Caco-2 (cell line): ENCODE measurements at regions not wholly inside any gene's neighbourhood (a gene's known extent, or its start where the extent isn't known, plus 50 kb on each side); places are given as distances from the start of the nearest gene placed in this dataset.

Experiments used
- BruUV-seq: library from RNA; stranded (reverse); fragments of 400-500 nt; replicated peaks from 2 replicates; lab custom pipeline; 2021; lab: Mats Ljungman, UMichigan
- CTCF ChIA-PET: fragments of 300-600 bp; sonication (Branson Sonifier 250); formaldehyde crosslinking; loops from one replicate; lab custom pipeline; 2022; ENCODE audit warnings: antibody characterized with exemption; lab: Charles Lee
- POLR2A ChIA-PET: fragments of 300-600 bp; sonication (Branson Sonifier 250); formaldehyde crosslinking; loops from one replicate; lab custom pipeline; 2022; ENCODE audit warnings: antibody characterized with exemption; lab: Charles Lee
- DNase-seq, 2 experiments: peaks; one replicate each; pipeline versions ENCODE4 v3.0.0 to v3.0.0-alpha.2; 2020 to 2022
- H3K27me3 ChIP-seq: replicated peaks from 2 replicates; pipeline ENCODE4 v1.6.0; 2011; ENCODE audit warnings: low read length; ENCODE audit not compliant: control insufficient read depth, insufficient read depth
- H3K36me3 ChIP-seq: 2 replicates; pipeline ENCODE4 v1.5.1; 2011; ENCODE audit warnings: low read length; ENCODE audit not compliant: control insufficient read depth, insufficient read depth
- H3K4me1 ChIP-seq: fragments of 250-450 bp; sonication (Bioruptor Pico); 2 replicates; pipeline ENCODE4 v1.5.1; 2020; ENCODE audit warnings: mild to moderate bottlenecking
- H3K4me3 ChIP-seq: 2 replicates; pipeline ENCODE4 v1.5.1; 2011; ENCODE audit warnings: low read depth, mild to moderate bottlenecking, control low read depth, low read length
- H3K9me3 ChIP-seq: fragments of 250-450 bp; sonication (Bioruptor Pico); 2 replicates; pipeline ENCODE4 v1.5.1; 2020; ENCODE audit warnings: mild to moderate bottlenecking, moderate library complexity
- H3K27ac Mint-ChIP-seq: one replicate; pipeline ENCODE4 v1.8.0; 2022; ENCODE audit warnings: mixed read lengths; ENCODE audit not compliant: unreplicated experiment
- H3K27me3 Mint-ChIP-seq: one replicate; pipeline ENCODE4 v1.8.0; 2022; ENCODE audit warnings: mixed read lengths; ENCODE audit not compliant: insufficient read depth, unreplicated experiment
- H3K36me3 Mint-ChIP-seq: one replicate; pipeline ENCODE4 v1.8.0; 2022; ENCODE audit warnings: mild to moderate bottlenecking, mixed read lengths; ENCODE audit not compliant: insufficient read depth, unreplicated experiment
- H3K4me1 Mint-ChIP-seq: one replicate; pipeline ENCODE4 v1.8.0; 2022; ENCODE audit warnings: low read depth, mixed read lengths; ENCODE audit not compliant: unreplicated experiment
- H3K4me3 Mint-ChIP-seq: one replicate; pipeline ENCODE4 v1.8.0; 2022; ENCODE audit warnings: mild to moderate bottlenecking, moderate library complexity, mixed read lengths; ENCODE audit not compliant: unreplicated experiment
- H3K9me3 Mint-ChIP-seq: one replicate; pipeline ENCODE4 v1.8.0; 2022; ENCODE audit warnings: mixed read lengths; ENCODE audit not compliant: unreplicated experiment
- CTCF ChIP-seq, 2 experiments: fragments of 200-600 bp in 1 of 2; IDR thresholded peaks; 1 replicate in 1 of 2; 2 replicates in 1 of 2; pipeline versions ENCODE4 v1.5.1 to v1.8.0; 2011 to 2022; ENCODE audit warnings: antibody characterized with exemption in 1 of 2, control low read depth in 1 of 2, inconsistent platforms in 1 of 2, low read depth in 1 of 2, low read length in 1 of 2, mild to moderate bottlenecking in 1 of 2, moderate library complexity in 1 of 2; ENCODE audit not compliant: insufficient read depth in 1 of 2, severe bottlenecking in 1 of 2, unreplicated experiment in 1 of 2
- intact Hi-C: fragments of 100-400 bp; cut with micrococcal nuclease; formaldehyde crosslinking; loops from one replicate; pipeline ENCODE4 v1.10.0; 2022; ENCODE audit not compliant: unreplicated experiment

- ChIA-PET CTCF (interaction anchor here (1.1 to 1.2 kb wide), 2 partner anchors 46 to 64 kb away, joined by 4 to 6 read pairs; no protein-coding TSS in a partner anchor), POLR2A (no interaction called here)
- H3K27me3 Mint-ChIP-seq: no peaks in the 10 kb centered on the region
- no peak overlapping the region for H3K4me3 Mint-ChIP-seq
- Histone ChIP-seq H3K36me3 (no peaks in the 10 kb centered on the region), H3K9me3 (no peaks in the 10 kb centered on the region), H3K27me3 (no peaks in the 10 kb centered on the region; the same call in 1 of the 2 replicates), H3K4me3 (no peak overlapping the region), H3K4me1 (no peaks in the 10 kb centered on the region)
- no peaks in the 10 kb centered on the region for H3K9me3 Mint-ChIP-seq
- H3K27ac Mint-ChIP-seq: no peak overlapping the region
- no peaks in the 10 kb centered on the region for H3K4me1 Mint-ChIP-seq
- no TSS peak for BruUV-seq
- H3K36me3 Mint-ChIP-seq: no peaks in the 10 kb centered on the region
- intact Hi-C loops: no loop called here
- peak in 1 of 2 experiments; percentile 26 for DNase-seq
- no peak for TF ChIP-seq CTCF (IDR thresholded peaks at IDR 0.05; ENCODE audit: insufficient read depth in 1 of 2, low read depth in 1 of 2, low read length in 1 of 2, severe bottlenecking in 1 of 2, unreplicated experiment in 1 of 2)
Observed at GRCh38 chr22:46052331-46052771, 75.4 kb upstream of the WNT7B start.

- Mint-ChIP-seq H3K27ac (no peak overlapping the region), H3K9me3 (no peaks in the 10 kb centered on the region), H3K36me3 (no peaks in the 10 kb centered on the region), H3K4me3 (peak overlapping the region; percentile 43), H3K27me3 (no peaks in the 10 kb centered on the region), H3K4me1 (no peaks in the 10 kb centered on the region)
- Histone ChIP-seq H3K4me1 (no peaks in the 10 kb centered on the region), H3K9me3 (no peaks in the 10 kb centered on the region), H3K36me3 (no peaks in the 10 kb centered on the region), H3K4me3 (no peak overlapping the region), H3K27me3 (no peaks in the 10 kb centered on the region)
- intact Hi-C loops: no loop called here
- ChIA-PET CTCF (interaction anchor here (0.7 to 1.2 kb wide), 3 partner anchors 46 to 64 kb away, joined by 3 to 6 read pairs (median 4); no protein-coding TSS in a partner anchor), POLR2A (no interaction called here)
- TF ChIP-seq CTCF (IDR thresholded peaks at IDR 0.05; ENCODE audit: insufficient read depth in 1 of 2, low read depth in 1 of 2, low read length in 1 of 2, severe bottlenecking in 1 of 2, unreplicated experiment in 1 of 2): peak in 1 of 2 experiments; percentile 6
- BruUV-seq: no TSS peak
- DNase-seq: peak in 1 of 2 experiments; percentile 28
Observed at GRCh38 chr22:46052801-46053562, 76.0 kb upstream of the WNT7B start.

- peak in 1 of 2 experiments; percentile 5 for DNase-seq
- Mint-ChIP-seq H3K36me3 (no peaks in the 10 kb centered on the region), H3K27ac (no peak overlapping the region), H3K4me1 (no peaks in the 10 kb centered on the region), H3K27me3 (no peaks in the 10 kb centered on the region), H3K4me3 (peak overlapping the region; percentile 43), H3K9me3 (no peaks in the 10 kb centered on the region)
- CTCF ChIA-PET: interaction anchor here (0.7 to 1.2 kb wide), 2 partner anchors 53 to 63 kb away, joined by 3 to 6 read pairs; no protein-coding TSS in a partner anchor
- POLR2A ChIA-PET: no interaction called here
- TF ChIP-seq CTCF (IDR thresholded peaks at IDR 0.05; ENCODE audit: insufficient read depth in 1 of 2, low read depth in 1 of 2, low read length in 1 of 2, severe bottlenecking in 1 of 2, unreplicated experiment in 1 of 2): no peak
- BruUV-seq: no TSS peak
- H3K36me3 ChIP-seq: no peaks in the 10 kb centered on the region
- no peak overlapping the region for H3K4me3 ChIP-seq
- intact Hi-C loops: no loop called here
- H3K9me3 ChIP-seq: no peaks in the 10 kb centered on the region
- H3K27me3 ChIP-seq: no peaks in the 10 kb centered on the region
- H3K4me1 ChIP-seq: no peaks in the 10 kb centered on the region
Observed at GRCh38 chr22:46053563-46054090, 76.7 kb upstream of the WNT7B start.
